Transverse colon (tissue), 4 donors: ENCODE measurements at regions not wholly inside any gene's neighbourhood (a gene's known extent, or its start where the extent isn't known, plus 50 kb on each side); places are given as distances from the start of the nearest gene placed in this dataset.

Source experiments
- DNase-seq: peaks from one replicate; pipeline ENCODE4 v3.0.0-alpha.2; 2019
- H3K27ac ChIP-seq, 4 donors: fragments of 200-600 bp; sonication (generic); 2 replicates each; pipeline ENCODE4 v1.5.1; 2016 to 2018; ENCODE audit warnings: inconsistent platforms in 4 of 4
- H3K27me3 ChIP-seq: fragments of 200-600 bp; sonication (generic); 2 replicates; pipeline ENCODE4 v1.5.1; 2017; ENCODE audit warnings: inconsistent platforms
- H3K36me3 ChIP-seq, 4 donors: fragments of 200-600 bp; sonication (generic); 2 replicates each; pipeline ENCODE4 v1.5.1; 2017 to 2019; ENCODE audit warnings: inconsistent platforms in 4 of 4
- H3K4me1 ChIP-seq, 4 donors: fragments of 200-600 bp; sonication (generic); 2 replicates each; pipeline ENCODE4 v1.5.1; 2017 to 2020; ENCODE audit warnings: inconsistent platforms in 4 of 4
- H3K4me3 ChIP-seq, 4 donors: fragments of 200-600 bp; sonication (generic); 1 replicate in 1 of 4; 2 replicates in 3 of 4; pipeline versions ENCODE4 v1.5.1 to v1.6.1; 2017 to 2019; ENCODE audit warnings: inconsistent platforms in 4 of 4
- H3K9me3 ChIP-seq, 2 donors: fragments of 200-600 bp; sonication (generic); 2 replicates each; pipeline ENCODE4 v1.5.1; 2017 to 2019; ENCODE audit warnings: inconsistent platforms in 2 of 2
- CTCF ChIP-seq, 5 experiments: fragments of 200-600 bp in 3 of 5; fragments of 450-650 bp in 2 of 5; sonication (generic) in 3 of 5; IDR thresholded peaks; 1 replicate in 2 of 5; 2 replicates in 3 of 5; pipeline ENCODE4 v1.5.1; 2016 to 2017; ENCODE audit warnings: antibody characterized with exemption in 5 of 5, inconsistent platforms in 3 of 5, mild to moderate bottlenecking in 2 of 5, moderate library complexity in 1 of 5
- EP300 ChIP-seq: sonication (generic); formaldehyde crosslinking; IDR thresholded peaks from one replicate; pipeline ENCODE4 v1.6.1; 2017; ENCODE audit warnings: antibody characterized with exemption, low read depth
- POLR2A ChIP-seq: fragments of 450-650 bp; IDR thresholded peaks from one replicate; pipeline ENCODE4 v1.6.1; 2016; ENCODE audit warnings: antibody characterized with exemption, mild to moderate bottlenecking, moderate library complexity
- POLR2AphosphoS5 ChIP-seq, 3 donors: sonication (generic); formaldehyde crosslinking; IDR thresholded peaks; one replicate each; pipeline ENCODE4 v1.6.1; 2016; ENCODE audit warnings: antibody characterized with exemption in 3 of 3
- WGBS, 2 donors: methylation state at CpG; one replicate each; pipeline ENCODE4 v1.1.5; 2018; ENCODE audit warnings: low coverage in 1 of 2; 5-methylcytosine and 5-hydroxymethylcytosine counted together
- in situ Hi-C, 4 donors: fragments of 200-750 bp; cut with MboI; loops; one replicate each; pipeline versions ENCODE4 v1.15.0 to v1.15.1; 2017; ENCODE audit warnings: low sequenced_read_pairs in 3 of 4, low pct_ligation_motif_present in 1 of 4, low pct_unique_long_range_greater_than_20kb in 1 of 4
- intact Hi-C: fragments of 100-400 bp; cut with DNase I; formaldehyde crosslinking; loops from one replicate; pipeline ENCODE4 v1.15.1; 2023; ENCODE audit warnings: low total_unique reads

- H3K4me1 ChIP-seq, result no peaks in the 10 kb centered on the region
- H3K4me3 ChIP-seq, result no peak overlapping the region
- no peaks in the 10 kb centered on the region for H3K27me3 ChIP-seq
- H3K36me3 ChIP-seq, result no peaks in the 10 kb centered on the region
- 54 to 77% methylated on average over 2 of the region's 2 CpGs for WGBS, 2 donors
- DNase-seq, result no peak
- in situ Hi-C loops, result no loop called here
- peaks cover 0 to 11% of the 10 kb centered on the region in 2 donors for H3K9me3 ChIP-seq
- TF ChIP-seq POLR2A (no peak), CTCF (IDR thresholded peaks at IDR 0.05) (no peak), EP300 (no peak), POLR2AphosphoS5 (IDR thresholded peaks at IDR 0.05) (no peak)
- H3K27ac ChIP-seq, result no peak overlapping the region
- intact Hi-C loops, result no loop called here
Observed at GRCh38 chr12:82537436-82537835, 149.3 kb upstream of the TMTC2 start.

- 50% methylated on average over 2 of the region's 2 CpGs; no CpG with 5 or more reads in 1 of the 2 donors for WGBS, 2 donors
- H3K36me3 ChIP-seq, result no peaks in the 10 kb centered on the region
- H3K4me1 ChIP-seq, result no peaks in the 10 kb centered on the region
- no peak overlapping the region for H3K27ac ChIP-seq
- intact Hi-C loops (no loop called here), in situ Hi-C loops (no loop called here)
- H3K9me3 ChIP-seq, result no peaks in the 10 kb centered on the region
- H3K4me3 ChIP-seq, result no peak overlapping the region
- DNase-seq, result no peak
- TF ChIP-seq POLR2A (no peak), CTCF (IDR thresholded peaks at IDR 0.05) (no peak), EP300 (no peak), POLR2AphosphoS5 (IDR thresholded peaks at IDR 0.05) (no peak)
- H3K27me3 ChIP-seq, result no peaks in the 10 kb centered on the region
Observed at GRCh38 chr12:82554529-82554928, 132.2 kb upstream of the TMTC2 start.

- Histone ChIP-seq H3K4me1 (no peaks in the 10 kb centered on the region), H3K27ac (no peak overlapping the region), H3K36me3 (no peaks in the 10 kb centered on the region), H3K27me3 (no peaks in the 10 kb centered on the region), H3K4me3 (no peak overlapping the region), H3K9me3 (no peaks in the 10 kb centered on the region)
- intact Hi-C loops, result no loop called here
- DNase-seq, result no peak
- TF ChIP-seq POLR2AphosphoS5 (IDR thresholded peaks at IDR 0.05) (no peak), EP300 (no peak), POLR2A (no peak), CTCF (IDR thresholded peaks at IDR 0.05) (no peak)
- in situ Hi-C loops, result no loop called here
- 22 to 53% methylated on average over 1 of the region's 1 CpG for WGBS, 2 donors
Observed at GRCh38 chr12:82555699-82556098, 131.0 kb upstream of the TMTC2 start.

- H3K4me1 ChIP-seq, result no peaks in the 10 kb centered on the region
- no peaks in the 10 kb centered on the region for H3K9me3 ChIP-seq
- 97% methylated on average over 1 of the region's 1 CpG; no CpG with 5 or more reads in 1 of the 2 donors for WGBS, 2 donors
- DNase-seq, result no peak
- no peaks in the 10 kb centered on the region for H3K27me3 ChIP-seq
- intact Hi-C loops, result no loop called here
- H3K27ac ChIP-seq, result no peak overlapping the region
- H3K36me3 ChIP-seq, result no peaks in the 10 kb centered on the region
- in situ Hi-C loops, result no loop called here
- TF ChIP-seq CTCF (IDR thresholded peaks at IDR 0.05), result no peak
- no peak for TF ChIP-seq POLR2A
- no peak for TF ChIP-seq EP300
- no peak for TF ChIP-seq POLR2AphosphoS5 (IDR thresholded peaks at IDR 0.05)
- no peak overlapping the region for H3K4me3 ChIP-seq
Observed at GRCh38 chr12:82565966-82566365, 120.7 kb upstream of the TMTC2 start.
